HG03175 (cell line): ENCODE measurements at regions not wholly inside any gene's neighbourhood (a gene's known extent, or its start where the extent isn't known, plus 50 kb on each side); places are given as distances from the start of the nearest gene placed in this dataset.

ENCODE experiments used
- ATAC-seq: cut with Tn5 transposase; IDR thresholded peaks from one replicate; pipeline ENCODE4 v1.9.1; 2021; ENCODE audit warnings: mild to moderate bottlenecking, moderate library complexity; ENCODE audit not compliant: unreplicated experiment

- no peak for ATAC-seq
These were observed 378.7 kb downstream of the SEC16B start for GRCh38 chr1:177591155-177591554.

GRCh38 chr1:177589166-177589565 is 380.7 kb downstream of the SEC16B start:
- no peak for ATAC-seq

GRCh38 chr1:177586429-177586828 is 383.4 kb downstream of the SEC16B start:
- no peak for ATAC-seq

GRCh38 chr1:177585302-177586220 is 384.3 kb downstream of the SEC16B start:
- ATAC-seq = no peak

GRCh38 chr1:177573901-177574300 is 396.0 kb downstream of the SEC16B start:
- ATAC-seq = no peak

- ATAC-seq = no peak
These were observed 398.3 kb downstream of the SEC16B start for GRCh38 chr1:177571485-177572076.

GRCh38 chr1:177571076-177571475 is 398.8 kb downstream of the SEC16B start:
- no peak for ATAC-seq

- ATAC-seq = no peak
These were observed 398.7 kb downstream of the BRINP2 start for GRCh38 chr1:177569476-177569875.

GRCh38 chr1:177568622-177569021 is 397.9 kb downstream of the BRINP2 start:
- no peak for ATAC-seq

GRCh38 chr1:177567393-177567792 is 396.6 kb downstream of the BRINP2 start:
- ATAC-seq = no peak

- ATAC-seq = no peak
These were observed 395.7 kb downstream of the BRINP2 start for GRCh38 chr1:177566495-177566894.

GRCh38 chr1:177561436-177561835 is 390.7 kb downstream of the BRINP2 start:
- peak; percentile 58 for ATAC-seq

GRCh38 chr1:177558372-177558771 is 387.6 kb downstream of the BRINP2 start:
- no peak for ATAC-seq

GRCh38 chr1:177556163-177556562 is 385.4 kb downstream of the BRINP2 start:
- ATAC-seq = no peak

- no peak for ATAC-seq
These were observed 376.4 kb downstream of the BRINP2 start for GRCh38 chr1:177547200-177547599.

GRCh38 chr1:177546346-177546745 is 375.6 kb downstream of the BRINP2 start:
- no peak for ATAC-seq

- ATAC-seq = no peak
These were observed 355.4 kb downstream of the BRINP2 start for GRCh38 chr1:177526201-177526600.

- ATAC-seq = no peak
These were observed 354.4 kb downstream of the BRINP2 start for GRCh38 chr1:177525176-177525575.

- no peak for ATAC-seq
These were observed 346.8 kb downstream of the BRINP2 start for GRCh38 chr1:177517546-177517945.

- no peak for ATAC-seq
These were observed 343.4 kb downstream of the BRINP2 start for GRCh38 chr1:177514207-177514606.

- no peak for ATAC-seq
These were observed 340.3 kb downstream of the BRINP2 start for GRCh38 chr1:177511036-177511435.

- no peak for ATAC-seq
These were observed 335.3 kb downstream of the BRINP2 start for GRCh38 chr1:177505905-177506590.
